C4-2B (cell line): ENCODE measurements at regions not wholly inside any gene's neighbourhood (a gene's known extent, or its start where the extent isn't known, plus 50 kb on each side); places are given as distances from the start of the nearest gene placed in this dataset.

Experiments used
- CTCF ChIP-seq: fragments of 450-650 bp; conservative IDR thresholded peaks from 2 replicates; pipeline ENCODE4 v1.5.1; 2017; ENCODE audit warnings: mild to moderate bottlenecking
- ZFX ChIP-seq: fragments of 450-650 bp; IDR thresholded peaks from 2 replicates; pipeline ENCODE4 v1.6.1; 2017

GRCh38 chr4:175997291-175997690 is 68.3 kb upstream of the WDR17 start:
- TF ChIP-seq CTCF (no peak), ZFX (no peak)
